ENCODE measurements at regions not wholly inside any gene's neighbourhood (a gene's known extent, or its start where the extent isn't known, plus 50 kb on each side); places are given as distances from the start of the nearest gene placed in this dataset.

DNA sequence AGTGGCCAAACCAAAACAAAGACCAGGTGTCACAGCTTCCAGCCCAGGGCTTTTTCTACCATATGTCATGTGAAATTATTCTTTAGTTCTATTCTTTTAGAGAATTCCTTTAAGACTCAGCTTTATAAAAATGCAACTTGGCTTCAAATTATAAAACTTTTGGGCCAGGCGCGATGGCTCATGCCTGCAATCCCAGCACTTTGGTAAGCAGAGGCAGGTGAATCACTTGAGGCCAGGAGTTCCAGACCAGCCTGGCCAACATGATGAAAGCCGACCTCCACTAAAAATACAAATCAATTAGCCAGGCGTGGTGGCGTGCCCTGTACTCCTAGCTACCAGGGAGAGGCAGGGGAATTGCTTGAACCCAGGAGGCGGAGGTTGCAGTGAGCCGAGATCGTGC, 210.3 kb upstream of the ARG1 start:
- Mint-ChIP-seq H3K27ac (ENCODE audit: unreplicated experiment) (no peak overlapping the region), H3K27me3 (ENCODE audit: insufficient read depth, unreplicated experiment) (no peaks in the 10 kb centered on the region), H3K9me3 (ENCODE audit: unreplicated experiment) (no peaks in the 10 kb centered on the region), H3K4me1 (ENCODE audit: low read depth, unreplicated experiment) (peaks cover 7% of the 10 kb centered on the region), H3K4me3 (ENCODE audit: unreplicated experiment) (no peak overlapping the region), H3K36me3 (ENCODE audit: insufficient read depth, unreplicated experiment) (no peaks in the 10 kb centered on the region)
- no TSS peak for BruUV-seq (replicated peaks)
- Histone ChIP-seq H3K9me3 (no peaks in the 10 kb centered on the region), H3K27me3 (replicated peaks; ENCODE audit: control insufficient read depth, insufficient read depth, low read length) (no peaks in the 10 kb centered on the region), H3K36me3 (ENCODE audit: control insufficient read depth, insufficient read depth, low read length) (no peaks in the 10 kb centered on the region), H3K4me1 (peaks cover 23% of the 10 kb centered on the region; the same call in 1 of the 2 replicates), H3K4me3 (ENCODE audit: low read depth, low read length) (no peak overlapping the region)
- intact Hi-C loops (cut with micrococcal nuclease; ENCODE audit: unreplicated experiment) = loop anchor here (10.0 kb wide), 1 partner anchor 112 kb away; no protein-coding TSS in a partner anchor
- TF ChIP-seq, protein P1, sequence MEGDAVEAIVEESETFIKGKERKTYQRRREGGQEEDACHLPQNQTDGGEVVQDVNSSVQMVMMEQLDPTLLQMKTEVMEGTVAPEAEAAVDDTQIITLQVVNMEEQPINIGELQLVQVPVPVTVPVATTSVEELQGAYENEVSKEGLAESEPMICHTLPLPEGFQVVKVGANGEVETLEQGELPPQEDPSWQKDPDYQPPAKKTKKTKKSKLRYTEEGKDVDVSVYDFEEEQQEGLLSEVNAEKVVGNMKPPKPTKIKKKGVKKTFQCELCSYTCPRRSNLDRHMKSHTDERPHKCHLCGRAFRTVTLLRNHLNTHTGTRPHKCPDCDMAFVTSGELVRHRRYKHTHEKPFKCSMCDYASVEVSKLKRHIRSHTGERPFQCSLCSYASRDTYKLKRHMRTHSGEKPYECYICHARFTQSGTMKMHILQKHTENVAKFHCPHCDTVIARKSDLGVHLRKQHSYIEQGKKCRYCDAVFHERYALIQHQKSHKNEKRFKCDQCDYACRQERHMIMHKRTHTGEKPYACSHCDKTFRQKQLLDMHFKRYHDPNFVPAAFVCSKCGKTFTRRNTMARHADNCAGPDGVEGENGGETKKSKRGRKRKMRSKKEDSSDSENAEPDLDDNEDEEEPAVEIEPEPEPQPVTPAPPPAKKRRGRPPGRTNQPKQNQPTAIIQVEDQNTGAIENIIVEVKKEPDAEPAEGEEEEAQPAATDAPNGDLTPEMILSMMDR (IDR thresholded peaks at IDR 0.05; ENCODE audit: insufficient read depth in 1 of 2, low read depth in 1 of 2, low read length in 1 of 2, severe bottlenecking in 1 of 2, unreplicated experiment in 1 of 2) = no peak
- ChIA-PET POLR2A (no interaction called here), CTCF (no interaction called here)
- DNase-seq = no peak

DNA sequence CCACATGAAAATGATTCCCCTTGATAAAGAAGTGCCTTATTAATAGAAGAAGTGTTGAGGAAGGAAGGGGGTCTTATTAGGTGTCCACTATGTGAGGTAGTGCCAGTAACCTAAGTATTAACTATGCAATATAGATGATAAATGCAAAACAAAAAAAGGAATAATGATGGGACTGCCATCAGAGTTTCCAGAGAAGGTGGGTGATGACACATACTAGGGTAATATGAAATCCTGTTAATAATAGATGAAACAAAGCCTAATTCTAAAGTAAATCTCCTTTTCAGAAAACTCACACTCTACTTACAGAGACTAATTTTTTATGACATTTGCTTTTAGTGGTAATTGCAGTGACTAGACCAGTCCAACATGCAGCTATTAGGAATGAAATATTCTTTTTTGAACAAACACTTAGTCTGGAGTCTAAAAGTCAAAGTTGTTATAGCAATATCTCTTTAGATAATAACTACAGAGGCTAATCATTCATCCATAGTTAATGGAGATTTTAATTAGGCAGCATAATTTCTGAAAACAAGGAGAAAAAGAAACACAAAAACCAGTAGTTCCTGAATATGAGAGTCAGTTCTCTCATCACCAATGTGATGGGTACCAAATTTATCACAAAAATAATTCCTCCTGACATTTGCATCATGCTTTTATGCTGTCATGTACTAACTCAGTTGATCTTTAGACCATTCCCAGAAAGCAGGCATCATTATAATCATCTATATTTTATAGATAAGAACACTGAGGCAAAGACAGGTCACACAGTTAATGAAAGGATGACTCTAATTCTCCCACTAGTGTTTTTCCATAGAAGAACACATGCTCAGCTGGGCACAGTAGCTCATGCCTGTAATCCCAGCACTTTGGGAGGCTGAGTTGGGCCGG, 208.8 kb upstream of the ARG1 start:
- Mint-ChIP-seq H3K36me3 (ENCODE audit: insufficient read depth, unreplicated experiment) (no peaks in the 10 kb centered on the region), H3K27ac (ENCODE audit: unreplicated experiment) (peak overlapping the region; percentile 43), H3K4me1 (ENCODE audit: low read depth, unreplicated experiment) (peaks cover 7% of the 10 kb centered on the region), H3K4me3 (ENCODE audit: unreplicated experiment) (no peak overlapping the region), H3K9me3 (ENCODE audit: unreplicated experiment) (no peaks in the 10 kb centered on the region), H3K27me3 (ENCODE audit: insufficient read depth, unreplicated experiment) (no peaks in the 10 kb centered on the region)
- CTCF ChIA-PET = no interaction called here
- no peaks in the 10 kb centered on the region for H3K36me3 ChIP-seq (ENCODE audit: control insufficient read depth, insufficient read depth, low read length)
- TF ChIP-seq, protein P1 (IDR thresholded peaks at IDR 0.05; ENCODE audit: insufficient read depth in 1 of 2, low read depth in 1 of 2, low read length in 1 of 2, severe bottlenecking in 1 of 2, unreplicated experiment in 1 of 2) = no peak
- no peaks in the 10 kb centered on the region for H3K9me3 ChIP-seq
- no peak for DNase-seq
- POLR2A ChIA-PET = no interaction called here
- intact Hi-C loops (cut with micrococcal nuclease; ENCODE audit: unreplicated experiment) = loop anchor here (10.0 kb wide), 1 partner anchor 111 kb away; no protein-coding TSS in a partner anchor
- BruUV-seq (replicated peaks) = no TSS peak
- no peak overlapping the region for H3K4me3 ChIP-seq (ENCODE audit: low read depth, low read length)
- peaks cover 23% of the 10 kb centered on the region; the same call in 1 of the 2 replicates for H3K4me1 ChIP-seq
- no peaks in the 10 kb centered on the region for H3K27me3 ChIP-seq (replicated peaks; ENCODE audit: control insufficient read depth, insufficient read depth, low read length)

DNA sequence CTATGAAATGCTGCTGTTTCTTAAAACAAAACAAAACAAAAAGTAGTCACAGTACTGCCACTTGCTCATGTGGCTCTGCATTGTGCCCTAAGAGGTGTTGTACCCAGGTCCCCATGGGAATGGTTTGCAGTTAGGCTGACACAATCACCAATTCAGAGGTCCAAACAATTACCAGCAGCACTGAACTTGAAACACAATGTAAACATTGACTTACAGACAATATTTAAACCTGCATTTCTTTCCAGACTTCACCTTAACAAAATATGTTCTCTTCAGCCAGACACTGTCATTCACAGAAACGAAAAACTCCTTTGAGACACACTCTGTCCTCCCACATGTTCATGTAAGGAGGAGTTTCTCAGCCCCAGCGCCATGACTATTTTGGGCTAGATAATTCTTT, 206.8 kb upstream of the ARG1 start:
- H3K27me3 Mint-ChIP-seq (ENCODE audit: insufficient read depth, unreplicated experiment) = no peaks in the 10 kb centered on the region
- Histone ChIP-seq H3K27me3 (replicated peaks; ENCODE audit: control insufficient read depth, insufficient read depth, low read length) (no peaks in the 10 kb centered on the region), H3K36me3 (ENCODE audit: control insufficient read depth, insufficient read depth, low read length) (no peaks in the 10 kb centered on the region), H3K4me1 (peaks cover 23% of the 10 kb centered on the region; the same call in 1 of the 2 replicates), H3K4me3 (ENCODE audit: low read depth, low read length) (no peak overlapping the region), H3K9me3 (no peaks in the 10 kb centered on the region)
- TF ChIP-seq, protein P1 (IDR thresholded peaks at IDR 0.05; ENCODE audit: insufficient read depth in 1 of 2, low read depth in 1 of 2, low read length in 1 of 2, severe bottlenecking in 1 of 2, unreplicated experiment in 1 of 2) = no peak
- DNase-seq = no peak
- H3K36me3 Mint-ChIP-seq (ENCODE audit: insufficient read depth, unreplicated experiment) = no peaks in the 10 kb centered on the region
- H3K4me1 Mint-ChIP-seq (ENCODE audit: low read depth, unreplicated experiment) = peaks cover 7% of the 10 kb centered on the region
- ChIA-PET CTCF (no interaction called here), POLR2A (no interaction called here)
- no peaks in the 10 kb centered on the region for H3K9me3 Mint-ChIP-seq (ENCODE audit: unreplicated experiment)
- BruUV-seq (replicated peaks) = no TSS peak
- H3K27ac Mint-ChIP-seq (ENCODE audit: unreplicated experiment) = no peak overlapping the region
- H3K4me3 Mint-ChIP-seq (ENCODE audit: unreplicated experiment) = no peak overlapping the region
- intact Hi-C loops (cut with micrococcal nuclease; ENCODE audit: unreplicated experiment) = loop anchor here (10.0 kb wide), 1 partner anchor 109 kb away; no protein-coding TSS in a partner anchor
